HG03520 (cell line): ENCODE measurements at regions not wholly inside any gene's neighbourhood (a gene's known extent, or its start where the extent isn't known, plus 50 kb on each side); places are given as distances from the start of the nearest gene placed in this dataset.
"Not testable (repeated sequence)": the region's sequence is repeated elsewhere in the genome, so short reads cannot be mapped to it uniquely, and the experiment has no call there.

Experiments
- ATAC-seq: cut with Tn5 transposase; IDR thresholded peaks from one replicate; pipeline ENCODE4 v1.9.1; 2021; ENCODE audit warnings: mild to moderate bottlenecking, moderate library complexity; ENCODE audit not compliant: unreplicated experiment

DNA sequence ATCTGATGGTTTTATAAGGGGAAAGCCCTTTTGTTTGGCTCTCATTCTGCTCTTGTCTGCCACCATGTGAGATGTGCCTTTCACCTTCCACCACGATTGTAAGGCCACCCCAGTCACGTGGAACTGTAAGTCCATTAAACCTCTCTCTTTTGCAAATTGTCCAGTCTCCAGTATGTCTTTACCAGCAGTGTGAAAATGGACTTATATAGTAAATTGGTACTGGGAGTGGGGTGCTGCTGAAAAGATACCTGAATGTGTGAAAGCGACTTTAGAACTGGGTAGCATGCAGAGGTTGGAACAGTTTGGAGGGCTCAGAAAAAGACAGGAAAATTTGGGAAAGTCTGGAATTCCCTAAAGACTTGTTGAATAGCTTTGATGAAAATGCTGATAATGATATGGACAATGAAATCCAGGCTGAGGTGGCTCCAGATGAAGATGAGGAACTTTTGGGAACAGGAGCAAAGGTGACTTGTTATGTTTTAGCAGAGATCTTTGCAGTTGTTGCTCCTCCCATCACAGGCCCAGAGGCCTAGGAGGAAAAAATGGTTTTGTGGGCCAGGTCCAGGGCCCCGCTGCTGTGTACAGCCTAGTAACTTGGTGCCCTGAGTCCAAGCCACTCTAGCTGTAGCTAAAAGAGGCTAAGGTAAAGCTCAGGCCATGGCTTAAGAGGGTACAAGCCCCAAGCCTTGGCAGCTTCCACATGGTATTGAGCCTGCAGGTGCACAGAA lies 275.7 kb upstream of the NPSR1 start:
- ATAC-seq = no peak

DNA sequence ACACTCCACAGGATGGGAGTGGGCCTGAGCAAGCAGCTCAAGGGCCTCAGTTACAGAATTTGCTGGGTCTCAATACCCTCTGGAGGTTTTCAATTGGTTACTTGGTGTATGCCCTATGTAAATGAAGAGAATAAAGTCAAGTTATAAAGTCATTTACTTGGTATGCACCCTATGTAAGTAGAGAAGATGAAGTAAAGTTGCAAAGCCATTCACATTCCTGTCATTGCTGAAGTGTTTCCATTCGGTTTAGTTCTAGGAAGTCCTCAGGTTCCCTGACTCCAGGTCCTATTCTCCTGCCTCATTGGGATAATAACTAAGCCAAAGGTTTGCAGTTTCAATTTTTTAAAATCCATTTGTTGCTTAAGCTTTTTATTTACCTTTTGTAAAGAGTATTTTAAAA lies 272.6 kb upstream of the NPSR1 start:
- ATAC-seq = no peak

DNA sequence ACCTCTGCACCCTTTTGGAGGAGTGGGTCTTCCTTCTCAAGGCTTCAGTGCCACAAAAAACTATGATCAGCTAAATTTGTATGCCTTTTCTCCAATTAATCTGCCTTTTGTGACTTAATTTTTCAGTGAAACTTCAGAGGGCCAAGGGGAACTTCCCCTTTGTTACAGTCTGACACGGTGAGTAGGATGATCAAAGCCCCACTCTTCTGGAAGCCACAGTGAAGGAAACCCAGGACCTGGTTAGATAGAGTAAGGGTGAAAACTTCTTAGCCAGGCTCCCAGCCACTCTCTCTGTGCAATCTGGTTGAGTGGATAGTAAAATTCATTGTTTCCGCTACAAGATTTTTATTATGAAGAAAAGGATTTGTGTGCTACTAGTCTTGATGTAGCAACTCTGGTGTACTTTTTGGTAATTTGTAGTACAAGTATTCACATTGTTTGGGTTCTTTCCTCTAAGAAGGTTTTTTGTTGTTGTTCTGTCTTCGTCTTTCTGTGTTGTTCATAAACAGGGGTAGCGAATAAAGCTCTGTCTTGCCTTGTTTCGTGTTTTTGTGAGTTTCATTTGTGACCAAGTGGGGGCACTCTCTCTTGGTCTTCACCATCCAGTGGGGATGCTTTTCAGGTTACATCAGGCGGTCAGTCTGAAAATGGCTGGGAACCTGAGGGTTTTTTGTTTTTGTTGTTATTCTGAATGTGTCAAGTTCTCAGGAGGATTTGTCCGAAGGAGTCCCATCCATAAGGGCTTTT lies 268.5 kb upstream of the NPSR1 start:
- no peak for ATAC-seq

DNA sequence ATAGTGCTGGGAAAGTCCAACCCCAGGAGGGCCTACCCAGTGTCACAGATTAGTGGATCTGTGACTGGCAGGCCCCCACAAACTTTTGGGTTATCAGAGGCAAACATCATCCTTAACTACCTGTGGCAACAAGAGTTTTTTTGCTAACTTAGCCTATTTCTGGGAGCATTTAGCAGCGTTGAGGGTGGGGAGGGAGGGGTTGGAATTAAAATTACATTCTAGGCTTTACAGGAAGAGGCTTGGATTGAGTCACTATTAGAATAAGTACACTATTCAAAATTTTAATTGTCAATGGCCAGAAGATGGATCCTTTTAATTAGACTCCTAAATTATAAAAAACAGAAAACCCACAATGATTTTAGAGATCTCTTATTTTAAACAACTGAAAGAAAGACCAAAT lies 267.9 kb upstream of the NPSR1 start:
- ATAC-seq = no peak

DNA sequence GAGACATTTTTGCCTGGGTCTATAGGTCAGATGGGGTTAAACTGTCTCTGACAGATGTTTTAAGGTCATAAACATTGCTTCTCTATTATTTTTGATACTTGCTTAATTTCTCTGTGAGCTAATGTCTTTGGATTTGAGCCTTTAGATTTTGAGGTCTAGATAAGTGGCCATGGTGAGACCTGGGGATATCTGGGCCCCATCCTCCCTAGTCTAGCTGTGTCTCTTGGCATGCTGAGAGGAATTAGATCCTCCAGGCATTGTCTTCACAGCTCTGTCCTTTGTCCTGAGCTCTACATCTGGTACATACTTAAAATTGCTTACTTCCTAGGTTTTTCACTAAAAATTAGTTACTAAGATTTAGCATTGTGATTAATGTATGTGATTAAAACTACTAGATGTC lies 265.0 kb upstream of the NPSR1 start:
- ATAC-seq = no peak

DNA sequence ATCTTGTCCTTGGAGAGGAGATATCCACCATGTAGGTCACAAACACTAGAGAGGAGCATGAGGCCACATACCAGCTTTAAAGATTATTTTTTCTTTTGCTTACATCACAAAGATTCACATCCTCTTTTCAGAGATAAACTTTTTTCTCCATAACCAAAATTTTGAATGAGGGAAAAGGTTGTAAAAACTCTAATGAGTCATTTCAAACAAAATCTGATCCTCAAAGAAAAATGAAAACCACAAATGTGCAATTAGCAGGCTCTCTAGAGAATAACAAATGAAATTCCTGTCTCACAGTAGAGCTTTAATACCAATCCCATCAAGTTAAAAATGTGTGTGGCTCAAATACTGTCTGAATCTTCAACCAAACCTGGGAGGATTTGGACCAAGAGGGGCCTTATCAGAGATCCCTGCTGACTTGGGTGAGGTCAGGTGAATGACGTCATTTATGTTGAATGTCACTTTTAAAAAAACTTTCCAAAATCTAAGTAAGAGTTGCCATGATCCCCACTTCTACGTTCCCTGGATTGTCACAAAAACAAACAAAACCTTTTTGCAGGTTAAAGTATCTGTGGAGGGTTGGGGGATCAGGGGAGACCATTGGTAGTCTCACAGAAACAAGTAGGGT lies 261.5 kb upstream of the NPSR1 start:
- no peak for ATAC-seq

DNA sequence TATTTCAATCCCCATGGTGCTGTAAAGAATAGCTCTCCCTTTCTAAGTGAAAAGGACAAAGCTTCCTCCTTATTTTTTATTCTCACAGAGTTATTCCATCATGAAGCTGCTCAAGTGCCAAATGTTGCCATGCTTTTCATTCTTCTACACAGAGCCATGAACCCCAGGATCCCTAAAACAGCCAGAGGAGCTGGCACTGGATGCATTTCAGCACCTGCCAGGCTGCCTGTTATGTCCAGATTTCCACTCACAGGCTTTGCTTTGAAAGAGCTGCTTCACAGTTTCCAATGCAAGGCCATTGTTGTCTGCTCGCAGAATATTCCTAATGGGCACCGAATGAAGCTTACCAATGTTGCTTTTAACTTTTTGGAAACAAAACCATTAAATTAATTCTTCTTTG lies 256.2 kb upstream of the NPSR1 start:
- no peak for ATAC-seq

DNA sequence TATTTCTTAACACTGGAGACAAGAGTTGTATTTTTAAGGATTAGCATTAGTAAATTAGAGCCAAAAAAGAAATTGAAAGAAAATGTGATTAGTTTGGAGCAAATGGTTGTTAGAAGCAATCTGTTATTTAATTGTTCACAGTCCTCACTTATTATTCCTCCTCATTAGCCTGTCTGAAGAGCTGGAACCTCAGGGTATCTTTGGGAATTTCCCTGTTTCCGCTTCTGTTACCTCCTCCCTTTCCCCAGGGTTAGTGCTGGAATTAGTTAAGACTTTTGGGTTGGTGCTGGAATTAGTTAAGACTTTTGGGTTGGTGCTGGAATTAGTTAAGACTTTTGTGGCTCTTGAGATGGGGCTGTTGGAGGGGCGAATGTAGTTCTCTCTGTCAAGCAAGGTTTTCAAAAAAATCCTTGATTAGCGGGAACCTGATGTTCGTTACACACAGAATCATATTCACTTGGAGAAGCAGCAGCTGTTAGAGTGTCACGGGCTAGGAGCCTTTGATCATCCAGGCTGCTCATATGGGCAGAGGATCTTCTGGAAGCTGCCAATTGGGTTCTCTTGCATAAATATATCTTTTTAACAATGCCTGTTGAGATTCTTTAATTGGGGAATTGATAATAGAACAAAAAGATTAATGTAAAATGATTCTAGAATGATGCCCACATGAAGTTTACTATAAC lies 251.0 kb upstream of the NPSR1 start:
- ATAC-seq = no peak

DNA sequence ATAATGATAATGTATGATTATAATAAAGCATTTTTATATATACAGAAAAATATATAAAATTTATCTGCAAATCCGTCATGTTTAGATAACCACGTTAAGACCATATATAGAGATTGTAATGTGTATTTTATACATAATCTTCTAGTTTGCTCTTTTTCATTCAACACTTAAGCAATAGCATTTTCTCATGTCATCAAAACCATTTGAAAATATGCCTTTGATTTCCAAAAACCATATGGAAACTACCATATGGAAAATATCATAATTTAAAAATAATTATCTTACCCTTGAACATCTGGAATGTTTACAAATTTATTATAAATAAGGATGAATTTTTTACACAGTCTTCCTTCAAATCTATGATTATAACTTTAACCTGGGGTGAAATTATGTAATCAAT lies 250.4 kb upstream of the NPSR1 start:
- no peak for ATAC-seq

DNA sequence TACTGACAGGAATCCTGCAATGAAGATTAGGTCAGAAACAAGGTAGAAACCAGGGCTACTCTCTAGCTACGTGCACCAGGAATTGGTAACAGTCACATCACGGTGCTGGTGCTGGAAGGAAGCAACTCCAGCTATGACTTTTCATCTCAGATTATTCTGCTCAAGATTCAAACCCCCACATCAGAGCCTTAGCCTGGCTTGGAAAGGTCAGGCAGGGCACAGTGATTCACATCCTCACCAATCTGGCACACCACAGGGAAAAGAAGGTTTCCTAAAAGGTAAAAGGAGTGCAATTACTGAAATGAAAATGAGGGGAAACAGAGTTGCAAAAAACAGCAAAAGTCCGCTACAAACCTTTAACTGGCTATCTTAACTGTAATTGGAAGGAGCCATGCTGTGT lies 240.2 kb upstream of the NPSR1 start:
- no peak for ATAC-seq

DNA sequence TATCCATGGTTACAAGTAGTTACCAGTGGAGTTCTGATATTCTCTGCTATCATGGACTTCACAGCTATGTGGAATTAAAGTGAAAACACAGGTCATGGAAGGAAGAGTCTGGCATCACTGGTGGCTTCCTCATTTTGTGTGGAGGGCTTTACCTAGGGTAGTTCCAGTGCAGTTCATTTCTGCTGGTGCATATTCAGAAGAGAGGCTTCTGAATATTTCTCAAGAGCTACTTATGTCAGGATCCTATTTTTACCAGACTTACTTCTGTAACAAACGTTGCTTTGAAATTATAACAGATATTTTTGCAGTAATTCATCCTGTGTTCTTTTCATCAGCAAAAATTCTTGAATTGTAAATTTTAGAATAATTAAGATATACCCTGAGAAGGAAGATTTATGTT lies 236.5 kb upstream of the NPSR1 start:
- ATAC-seq = no peak

DNA sequence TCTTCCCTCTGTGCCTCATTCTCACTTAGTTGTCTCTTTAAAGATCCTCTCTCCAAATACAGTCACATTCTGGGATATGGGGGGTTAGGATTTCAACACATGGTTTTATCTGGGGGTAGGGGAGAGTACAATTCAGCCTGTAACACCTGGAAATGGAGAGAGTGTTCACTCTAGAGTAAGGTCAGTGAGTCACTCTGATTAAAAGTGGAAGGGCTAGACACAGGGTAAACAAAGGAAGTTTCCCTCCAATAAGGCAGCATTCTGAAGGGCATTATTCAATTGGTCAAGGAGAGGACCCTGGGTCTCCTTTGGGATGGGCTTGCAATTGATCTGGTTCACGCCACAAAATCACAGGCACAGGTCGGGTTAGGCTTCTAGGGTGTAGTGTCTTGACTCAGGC lies 232.8 kb upstream of the NPSR1 start:
- no peak for ATAC-seq

DNA sequence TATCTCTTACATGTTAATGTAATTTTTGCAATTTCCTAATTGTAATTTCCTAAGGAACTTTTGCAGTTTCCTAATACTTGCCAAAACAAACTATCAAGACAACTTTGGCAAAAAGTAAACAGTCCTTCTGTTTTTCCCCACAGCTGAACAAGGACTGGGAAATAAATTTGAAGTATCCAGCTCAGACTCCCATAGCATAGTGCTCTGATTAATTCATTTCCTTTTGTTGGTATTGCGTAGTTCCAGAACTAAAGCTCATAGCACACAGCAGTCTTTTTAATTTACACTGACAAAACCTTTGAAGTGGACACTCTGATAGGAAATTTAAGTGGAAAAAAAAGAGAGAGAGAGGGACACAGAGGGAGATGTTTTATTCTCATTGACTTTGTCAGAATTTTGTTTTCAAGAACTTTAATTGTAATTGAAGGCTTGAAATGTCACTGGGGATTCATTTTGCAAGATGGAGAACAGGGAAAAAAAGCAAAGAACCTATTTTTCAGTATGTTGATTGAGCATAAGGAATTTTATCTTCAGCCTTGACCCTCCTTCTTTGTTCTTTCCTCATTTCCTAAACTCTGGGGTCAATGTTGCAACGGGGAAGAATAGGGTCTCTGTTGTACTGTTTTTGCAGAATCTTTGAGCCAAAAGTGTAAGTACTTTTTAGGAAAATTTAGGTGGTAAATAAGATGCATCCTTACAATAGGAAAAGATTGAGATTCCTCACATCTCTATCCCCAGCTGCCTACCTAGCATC lies 232.2 kb upstream of the NPSR1 start:
- no peak for ATAC-seq

DNA sequence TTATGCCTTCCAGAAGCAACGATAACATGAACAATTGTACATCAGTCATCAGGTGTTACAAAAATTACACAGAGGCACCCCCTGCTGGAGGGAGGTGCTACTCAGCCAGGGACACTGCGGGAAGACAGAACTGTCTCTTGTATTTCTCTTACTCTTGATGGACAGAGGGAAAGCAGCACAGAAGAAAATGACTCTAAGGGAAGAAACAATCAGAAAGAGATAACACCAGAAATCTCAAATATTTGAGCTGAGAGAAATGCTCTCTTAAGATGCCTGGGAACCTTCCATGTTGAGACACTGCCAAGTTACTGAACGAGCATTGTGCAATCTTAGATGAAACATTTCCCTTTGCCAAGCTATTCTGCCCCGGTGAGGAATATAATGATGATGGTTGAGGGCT lies 227.6 kb upstream of the NPSR1 start:
- no peak for ATAC-seq

DNA sequence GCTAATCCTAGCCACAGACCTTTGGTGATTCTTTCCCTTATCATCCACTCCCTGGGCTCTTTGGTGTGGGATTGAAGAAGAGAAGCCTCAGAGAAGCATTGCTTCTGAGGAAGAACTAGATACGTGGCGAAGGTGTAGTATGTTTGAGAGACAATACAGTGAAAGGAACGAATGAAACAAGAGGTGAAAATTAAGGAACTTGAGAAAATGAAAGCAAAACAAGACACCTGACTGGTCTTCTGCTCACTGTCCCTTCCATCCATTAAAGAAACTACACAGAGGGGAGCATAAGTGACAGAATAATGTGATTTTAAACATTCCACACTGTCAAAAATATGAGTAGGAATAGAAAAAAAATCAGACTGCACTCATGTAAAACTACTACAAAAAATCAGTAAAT lies 219.6 kb upstream of the NPSR1 start:
- no peak for ATAC-seq

DNA sequence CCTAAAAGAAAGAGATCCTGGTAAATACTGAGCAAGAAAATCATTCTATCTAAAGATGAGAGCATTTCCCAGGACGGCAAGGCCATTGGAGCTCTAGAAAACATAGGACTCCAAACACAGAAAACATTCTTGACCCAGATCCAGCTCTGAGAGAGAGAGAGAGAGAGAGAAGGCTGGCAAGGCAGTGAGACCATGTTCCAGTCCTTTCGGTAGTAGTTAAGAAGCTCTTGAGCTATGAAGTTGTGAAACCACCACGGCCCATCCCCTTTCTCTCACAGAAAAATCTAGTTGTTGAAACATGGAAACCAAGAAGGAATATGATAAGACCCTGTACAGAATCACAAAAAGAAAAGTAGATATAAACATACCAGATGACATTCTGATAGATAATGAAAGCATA lies 212.4 kb upstream of the NPSR1 start:
- ATAC-seq = no peak

DNA sequence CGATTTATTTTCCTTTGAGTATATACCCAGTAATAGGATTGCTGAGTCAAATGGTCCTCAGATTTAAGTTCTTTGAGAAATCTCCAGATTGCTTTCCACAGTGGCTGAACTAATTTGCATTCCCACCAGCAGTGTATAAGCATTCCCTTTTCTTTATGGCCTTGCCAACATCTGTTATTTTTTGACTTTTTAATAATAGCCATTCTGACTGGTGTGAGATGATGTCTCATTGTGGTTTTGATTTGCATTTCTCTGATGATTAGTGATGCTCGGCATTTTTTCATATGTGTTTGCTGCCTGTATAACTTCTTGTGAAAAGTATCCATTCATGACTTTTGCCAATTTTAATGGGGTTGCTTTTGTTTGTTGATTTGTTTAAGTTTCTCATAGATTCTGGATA lies 209.5 kb upstream of the NPSR1 start:
- ATAC-seq = not testable (repeated sequence)

DNA sequence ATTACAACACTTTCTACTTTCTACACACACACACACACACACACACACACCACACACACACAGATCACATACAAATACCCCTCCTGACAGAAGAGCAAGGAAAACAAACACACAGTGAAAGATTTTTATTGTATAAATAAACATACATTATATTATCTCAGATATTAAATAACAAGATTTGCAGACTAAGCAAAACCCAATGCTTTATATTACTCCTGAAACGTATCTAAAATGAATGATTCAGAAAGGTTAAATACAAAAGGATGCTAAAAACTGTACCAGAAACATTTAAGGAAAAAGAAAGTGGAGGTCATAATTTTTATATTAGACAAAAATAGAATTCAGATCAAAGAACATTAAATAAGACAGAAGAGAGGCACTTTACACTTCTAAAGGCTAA lies 208.3 kb upstream of the NPSR1 start:
- ATAC-seq = no peak

DNA sequence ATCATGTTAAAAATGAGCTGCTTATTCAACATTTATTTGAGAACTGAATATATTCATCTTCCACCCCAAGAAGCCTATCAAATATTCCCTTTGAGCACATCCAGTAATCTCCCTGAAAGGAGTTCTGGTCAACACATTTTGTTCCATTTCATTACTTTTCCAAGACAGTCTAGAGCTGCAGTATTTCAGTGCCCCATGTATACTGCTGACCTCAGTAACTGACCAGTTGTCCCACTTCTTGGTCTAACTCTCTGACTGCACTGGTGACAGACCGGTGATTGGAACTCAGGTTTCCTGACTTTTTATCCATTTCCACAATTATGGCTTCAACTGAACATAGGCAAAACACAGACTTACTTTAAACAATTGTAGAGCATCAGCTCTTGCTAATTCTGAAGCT lies 206.8 kb upstream of the NPSR1 start:
- no peak for ATAC-seq

DNA sequence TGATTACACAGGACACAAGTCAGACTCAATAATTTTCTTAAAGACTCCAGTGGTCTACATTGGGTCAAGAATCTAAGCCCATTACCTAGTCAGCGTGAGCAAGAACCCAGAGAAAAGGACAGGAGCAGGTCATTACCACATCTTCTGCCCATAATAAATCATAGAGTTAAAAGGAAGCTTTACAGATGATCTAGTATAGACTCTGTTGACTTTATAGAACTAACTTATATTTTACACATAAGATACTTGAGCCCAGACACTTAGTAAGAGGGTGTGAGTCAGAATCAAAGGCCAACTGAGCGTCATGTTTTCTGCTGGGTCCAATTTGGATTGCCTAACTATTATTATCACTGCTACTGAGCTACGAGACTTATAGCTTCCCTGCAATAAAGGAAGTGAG lies 206.1 kb upstream of the NPSR1 start:
- ATAC-seq = no peak

DNA sequence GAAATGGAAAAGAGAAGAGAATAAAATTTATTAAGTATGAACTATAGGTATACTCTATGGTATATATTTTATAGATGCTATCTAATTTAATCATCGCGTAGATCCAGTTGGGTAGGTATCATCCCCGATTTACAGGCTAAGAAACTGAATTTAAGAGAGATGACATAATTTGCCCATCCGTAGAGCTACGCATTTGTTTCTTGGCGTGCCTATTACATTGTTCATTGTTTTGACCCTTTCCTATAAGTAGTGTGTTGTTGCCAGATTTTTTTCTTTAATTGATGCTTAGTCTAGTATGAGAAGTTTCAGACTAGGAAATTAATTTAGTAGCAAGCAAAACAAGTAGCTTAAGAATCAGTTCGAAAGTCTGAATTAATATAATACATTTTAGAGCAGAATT lies 205.7 kb upstream of the NPSR1 start:
- ATAC-seq = no peak
